ENCODE measurements at regions not wholly inside any gene's neighbourhood (a gene's known extent, or its start where the extent isn't known, plus 50 kb on each side); places are given as distances from the start of the nearest gene placed in this dataset.

GRCh38 chr3:77835921-77836320 is 796.0 kb downstream of the ROBO2 start:
- DNase-seq (ENCODE audit: low read depth, low spot score): no peak
- no peak overlapping the region for H3K4me3 ChIP-seq (ENCODE audit: low read depth, low read length)
- in situ Hi-C loops (cut with HindIII; ENCODE audit: low sequenced_read_pairs): no loop called here
- no peak for TF ChIP-seq CTCF (IDR thresholded peaks at IDR 0.05; ENCODE audit: low read depth, low read length)

- H3K4me3 ChIP-seq (ENCODE audit: low read depth, low read length): no peak overlapping the region
- TF ChIP-seq CTCF (IDR thresholded peaks at IDR 0.05; ENCODE audit: low read depth, low read length): no peak
- in situ Hi-C loops (cut with HindIII; ENCODE audit: low sequenced_read_pairs): no loop called here
- DNase-seq (ENCODE audit: low read depth, low spot score): no peak
These were observed 797.6 kb downstream of the ROBO2 start for GRCh38 chr3:77837456-77838025.

- in situ Hi-C loops (cut with HindIII; ENCODE audit: low sequenced_read_pairs): no loop called here
- no peak for TF ChIP-seq CTCF (IDR thresholded peaks at IDR 0.05; ENCODE audit: low read depth, low read length)
- DNase-seq (ENCODE audit: low read depth, low spot score): no peak
- H3K4me3 ChIP-seq (ENCODE audit: low read depth, low read length): no peak overlapping the region
These were observed 819.3 kb downstream of the ROBO2 start for GRCh38 chr3:77859156-77859555.

- in situ Hi-C loops (cut with HindIII; ENCODE audit: low sequenced_read_pairs): no loop called here
- no peak overlapping the region for H3K4me3 ChIP-seq (ENCODE audit: low read depth, low read length)
- TF ChIP-seq CTCF (IDR thresholded peaks at IDR 0.05; ENCODE audit: low read depth, low read length): no peak
- DNase-seq (ENCODE audit: low read depth, low spot score): no peak
These were observed 828.8 kb downstream of the ROBO2 start for GRCh38 chr3:77868725-77869124.

DNA sequence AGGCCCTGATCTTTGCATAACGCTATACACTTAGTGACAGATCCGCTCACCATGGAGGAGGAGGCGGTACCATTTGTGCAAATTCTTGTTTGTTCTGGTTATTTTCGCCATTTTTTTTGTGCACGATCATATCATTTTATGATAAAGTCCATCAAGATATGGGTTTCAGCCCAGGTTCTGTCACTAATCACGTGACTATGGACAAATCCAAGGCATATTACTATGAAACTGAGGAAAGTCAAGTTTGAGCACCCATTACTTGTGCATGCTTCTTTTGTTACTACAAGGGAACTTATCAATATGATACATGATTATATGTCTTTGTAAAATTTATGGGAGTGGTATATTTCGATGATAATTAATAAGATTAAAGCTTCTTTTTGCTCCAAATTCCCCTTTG is 829.5 kb downstream of the ROBO2 start:
- TF ChIP-seq CTCF (IDR thresholded peaks at IDR 0.05; ENCODE audit: low read depth, low read length): no peak
- no peak overlapping the region for H3K4me3 ChIP-seq (ENCODE audit: low read depth, low read length)
- no peak for DNase-seq (ENCODE audit: low read depth, low spot score)
- in situ Hi-C loops (cut with HindIII; ENCODE audit: low sequenced_read_pairs): no loop called here

- peak; percentile 5 for DNase-seq (ENCODE audit: low read depth, low spot score)
- no peak for TF ChIP-seq CTCF (IDR thresholded peaks at IDR 0.05; ENCODE audit: low read depth, low read length)
These were observed 831.5 kb downstream of the ROBO2 start for GRCh38 chr3:77871436-77871835.

DNA sequence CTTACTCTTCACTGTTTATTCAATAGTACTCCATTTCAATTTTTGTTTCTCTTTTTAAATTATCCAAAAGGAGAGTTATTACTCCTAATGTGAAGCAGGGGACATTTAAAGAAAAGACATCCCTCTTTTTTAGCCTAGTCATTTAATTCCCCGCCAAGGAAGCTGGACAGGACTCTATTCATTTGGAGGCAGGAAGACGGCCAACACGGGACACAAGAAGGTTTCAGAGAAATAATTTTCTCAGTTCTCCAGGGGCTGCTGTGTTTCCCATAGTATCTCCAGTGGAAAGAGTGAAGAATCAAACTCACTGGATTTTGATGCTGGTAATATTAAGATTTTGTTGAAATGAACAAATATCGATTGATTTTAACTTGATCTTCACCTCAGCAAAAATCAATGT is 833.7 kb downstream of the ROBO2 start:
- H3K4me3 ChIP-seq (ENCODE audit: low read depth, low read length): no peak overlapping the region
- TF ChIP-seq CTCF (IDR thresholded peaks at IDR 0.05; ENCODE audit: low read depth, low read length): no peak
- no peak for DNase-seq (ENCODE audit: low read depth, low spot score)
- in situ Hi-C loops (cut with HindIII; ENCODE audit: low sequenced_read_pairs): no loop called here

More at GRCh38 chr3:77871436-77871835, 831.5 kb downstream of the ROBO2 start:
- no peak overlapping the region for H3K4me3 ChIP-seq (ENCODE audit: low read depth, low read length)
- in situ Hi-C loops (cut with HindIII; ENCODE audit: low sequenced_read_pairs): no loop called here
